ENCODE measurements at regions not wholly inside any gene's neighbourhood (a gene's known extent, or its start where the extent isn't known, plus 50 kb on each side); places are given as distances from the start of the nearest gene placed in this dataset.
"Not testable (repeated sequence)": the region's sequence is repeated elsewhere in the genome, so short reads cannot be mapped to it uniquely, and the experiment has no call there.

- not testable (repeated sequence) for DNase-seq (ENCODE audit: low spot score)
These were observed 1193.5 kb downstream of the TMEM121 start for GRCh38 chr14:106719880-106720279.

DNA sequence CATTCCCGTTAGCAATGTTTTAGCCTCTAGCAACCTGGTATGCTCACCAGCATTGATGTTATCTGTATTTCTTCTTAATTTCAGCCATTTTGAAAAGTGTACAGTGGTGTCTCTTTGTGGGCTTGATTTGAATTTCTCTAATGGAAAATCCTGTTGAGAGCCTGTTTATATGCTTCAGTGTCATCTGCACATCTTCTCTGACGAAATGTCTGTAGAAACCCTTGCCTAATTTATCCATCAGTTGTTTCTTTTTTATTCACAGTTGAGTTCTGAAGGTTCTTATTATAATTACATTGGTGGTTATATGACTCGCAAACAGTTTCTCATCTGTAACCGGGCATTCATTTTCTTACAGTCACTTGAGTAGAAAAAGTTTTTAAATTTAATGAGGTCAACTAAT lies 1195.5 kb downstream of the TMEM121 start:
- not testable (repeated sequence) for DNase-seq (ENCODE audit: low spot score)

DNA sequence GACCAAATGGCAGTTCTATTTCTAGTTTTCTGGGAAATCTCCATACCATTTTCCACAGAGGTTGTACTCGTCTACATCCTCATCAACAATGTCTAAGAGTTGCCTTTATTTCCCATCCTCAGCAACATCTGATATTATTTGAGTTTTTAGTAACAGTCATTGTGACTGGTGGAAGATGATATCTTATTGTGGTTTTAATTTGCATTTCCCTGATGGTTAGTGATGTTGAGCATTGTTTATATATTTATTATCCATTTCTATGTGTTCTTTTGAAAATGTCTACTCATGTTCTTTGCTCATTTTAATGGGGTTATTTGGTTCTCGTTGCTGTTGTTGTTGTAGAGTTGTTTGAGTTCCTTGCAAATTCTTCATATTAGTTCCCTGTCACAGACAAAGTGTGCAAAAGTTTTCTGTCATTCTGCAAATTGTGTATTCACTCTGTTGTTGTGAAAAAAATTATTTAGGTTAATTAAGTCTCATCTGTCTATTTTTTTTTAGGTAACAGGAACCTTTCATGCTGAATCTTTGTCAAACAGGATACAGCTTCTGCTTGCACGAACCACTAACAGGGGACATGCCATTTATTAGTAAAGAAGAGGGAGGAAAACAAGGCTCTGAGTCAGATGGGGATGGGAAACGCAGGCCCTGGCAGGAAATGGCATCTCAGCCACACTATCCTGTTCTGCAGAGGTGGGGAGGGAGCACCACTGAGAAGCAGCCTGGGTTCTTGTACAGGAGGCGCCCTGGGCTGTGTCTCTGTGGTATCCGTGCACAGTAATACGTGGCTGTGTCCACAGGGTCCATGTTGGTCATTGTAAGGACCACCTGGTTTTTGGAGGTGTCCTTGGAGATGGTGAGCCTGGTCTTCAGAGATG lies 1196.7 kb downstream of the TMEM121 start:
- not testable (repeated sequence) for DNase-seq (ENCODE audit: low spot score)

DNA sequence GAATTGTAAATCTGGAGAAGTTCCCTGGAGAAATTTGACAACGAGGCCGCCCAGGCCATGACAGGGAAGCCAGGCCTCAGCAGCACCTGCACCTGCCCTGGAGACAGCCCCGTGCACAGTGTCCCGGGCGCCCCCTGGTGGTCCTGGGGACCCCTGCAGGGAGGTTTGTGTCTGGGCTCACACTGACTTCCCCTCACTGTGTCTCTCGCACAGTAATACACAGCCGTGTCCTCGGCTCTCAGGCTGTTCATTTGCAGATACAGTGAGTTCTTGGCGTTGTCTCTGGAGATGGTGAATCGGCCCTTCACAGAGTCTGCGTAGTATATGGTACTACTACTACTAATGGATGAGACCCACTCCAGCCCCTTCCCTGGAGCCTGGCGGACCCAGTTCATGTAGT lies 1201.6 kb downstream of the TMEM121 start:
- not testable (repeated sequence) for DNase-seq (ENCODE audit: low spot score)

GRCh38 chr14:106728611-106729010 lies 1202.2 kb downstream of the TMEM121 start:
- no peak for DNase-seq (ENCODE audit: low spot score)

DNA sequence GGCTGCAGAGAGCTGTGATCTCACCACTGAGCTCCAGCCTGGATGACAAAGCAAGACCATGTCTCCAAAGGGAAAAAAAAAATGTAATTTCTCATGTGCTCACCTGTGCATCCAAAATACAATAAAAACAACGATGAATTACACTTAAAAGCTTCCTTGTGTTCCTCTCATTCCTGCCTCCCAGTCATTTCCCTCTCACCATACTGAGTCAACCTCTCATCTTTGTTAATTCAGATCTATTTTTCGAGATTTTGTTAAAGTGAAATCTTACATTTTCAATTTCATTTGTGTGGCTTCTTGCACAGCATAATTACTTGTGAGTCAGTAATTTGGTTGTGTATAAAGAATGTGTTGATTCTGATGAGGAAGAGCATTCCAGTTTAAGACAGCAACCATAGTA lies 1203.2 kb downstream of the TMEM121 start:
- no peak for DNase-seq (ENCODE audit: low spot score)

DNA sequence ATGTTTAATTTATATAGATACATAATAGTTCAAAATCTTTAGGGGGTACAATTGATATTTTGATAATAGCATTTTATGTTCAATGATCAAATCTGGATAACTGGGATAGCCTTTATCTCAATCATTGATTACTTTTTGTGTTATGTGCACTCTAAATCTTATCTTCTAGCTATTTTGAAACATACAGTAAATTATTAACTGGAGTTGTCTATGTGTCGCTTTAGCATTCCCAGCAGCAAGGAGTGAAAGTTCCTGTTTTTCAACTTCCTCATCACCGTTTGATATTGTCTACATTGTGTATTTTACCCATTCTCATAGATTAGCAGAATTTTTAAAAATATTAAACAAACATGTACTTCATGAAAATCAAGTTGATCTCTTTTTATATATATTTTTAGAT lies 1207.4 kb downstream of the TMEM121 start:
- DNase-seq (ENCODE audit: low spot score) = no peak

- DNase-seq (ENCODE audit: low spot score) = no peak
These were observed 1210.6 kb downstream of the TMEM121 start for GRCh38 chr14:106737021-106737420.

DNA sequence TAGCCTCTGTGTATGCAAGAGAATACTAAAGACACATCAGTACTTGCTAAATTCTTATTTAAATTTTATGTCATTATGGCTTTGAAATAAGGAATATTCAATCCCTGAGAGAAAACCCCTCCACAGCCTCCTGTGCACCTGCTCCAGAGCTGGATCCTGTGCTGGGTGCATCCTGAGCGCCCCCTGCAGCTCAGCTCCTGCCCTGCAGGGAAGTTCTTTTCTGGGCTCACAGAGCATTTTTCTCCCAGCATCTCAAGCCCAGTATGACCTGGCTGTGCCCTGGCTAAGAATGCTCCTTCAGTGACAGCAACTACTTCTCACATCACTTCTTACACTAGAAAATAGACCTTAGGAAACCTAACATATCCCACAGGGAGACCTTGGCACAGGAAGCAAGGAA lies 1211.7 kb downstream of the TMEM121 start:
- DNase-seq (ENCODE audit: low spot score) = no peak

DNA sequence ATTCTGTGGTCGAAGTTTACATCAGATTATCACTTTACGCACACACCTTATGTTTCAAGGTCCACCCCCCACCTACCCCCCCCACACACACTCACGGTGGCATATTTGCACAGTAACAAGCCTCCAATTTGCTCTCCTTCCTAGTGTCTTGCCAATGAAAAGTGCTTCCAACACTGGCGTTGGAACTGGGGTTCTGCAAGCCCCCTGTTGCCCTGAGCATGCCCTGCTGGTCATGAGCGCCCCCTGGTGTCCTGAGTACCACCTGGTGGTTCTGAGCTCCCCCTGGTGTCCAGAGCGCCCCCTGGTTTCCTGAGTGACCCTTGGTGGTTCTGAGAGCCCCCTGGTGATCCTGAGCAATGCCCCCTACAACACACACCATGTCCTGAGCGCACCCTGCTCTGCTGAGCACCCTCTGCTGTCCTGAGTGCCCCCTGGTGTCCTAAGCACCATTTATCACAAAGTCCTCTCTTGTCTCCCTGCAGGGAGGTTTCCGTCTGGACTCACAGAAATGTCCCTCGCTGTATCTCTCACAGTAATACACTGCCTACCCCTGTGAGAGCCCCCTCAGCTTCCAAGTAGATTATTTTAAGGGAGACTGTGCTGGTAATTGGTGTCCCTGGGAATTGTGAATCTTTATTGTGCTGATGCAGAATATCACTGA lies 1212.3 kb downstream of the TMEM121 start:
- not testable (repeated sequence) for DNase-seq (ENCODE audit: low spot score)

- not testable (repeated sequence) for DNase-seq (ENCODE audit: low spot score)
These were observed 1214.9 kb downstream of the TMEM121 start for GRCh38 chr14:106741086-106741827.

DNA sequence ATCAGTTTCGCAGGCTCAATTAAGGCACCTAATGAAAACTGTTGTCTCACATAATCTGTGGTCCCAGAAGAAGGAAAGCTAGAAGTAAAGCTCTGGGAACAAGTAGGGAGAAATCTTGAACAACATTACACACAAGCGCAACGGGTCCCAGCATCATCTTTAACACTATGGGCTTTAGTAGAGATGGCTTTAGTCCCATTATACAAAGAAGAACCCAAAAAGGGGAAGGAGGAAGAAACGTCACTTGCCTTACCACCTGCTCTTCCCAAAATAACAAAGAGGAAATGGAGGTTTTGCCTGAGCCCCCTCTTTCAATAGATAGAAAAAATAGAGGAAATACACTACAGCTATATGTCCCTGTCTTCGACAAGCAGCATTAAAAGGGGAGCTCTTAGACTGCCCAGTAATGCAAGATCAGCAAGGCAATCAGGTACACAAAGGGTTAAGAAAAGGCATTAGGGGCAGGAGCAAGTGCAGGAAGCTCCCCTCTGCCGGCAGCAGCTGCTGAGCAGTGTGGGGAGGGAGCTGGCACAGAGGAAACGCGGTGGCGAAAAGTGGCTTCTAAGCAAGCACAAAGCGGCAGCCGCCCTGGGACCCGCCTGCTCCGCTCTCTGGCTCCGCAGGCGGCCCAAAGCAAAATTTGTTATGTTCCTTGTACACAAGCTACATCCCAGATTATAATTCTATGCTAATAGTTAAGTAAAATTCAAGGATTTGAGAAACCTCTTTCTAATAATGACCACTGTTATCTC lies 1218.8 kb downstream of the TMEM121 start:
- DNase-seq (ENCODE audit: low spot score) = not testable (repeated sequence)

- not testable (repeated sequence) for DNase-seq (ENCODE audit: low spot score)
These were observed 1223.7 kb downstream of the TMEM121 start for GRCh38 chr14:106750089-106750488.

- DNase-seq (ENCODE audit: low spot score) = not testable (repeated sequence)
These were observed 1227.4 kb downstream of the TMEM121 start for GRCh38 chr14:106753751-106754150.

GRCh38 chr14:106757444-106757843 lies 1231.1 kb downstream of the TMEM121 start:
- not testable (repeated sequence) for DNase-seq (ENCODE audit: low spot score)

DNA sequence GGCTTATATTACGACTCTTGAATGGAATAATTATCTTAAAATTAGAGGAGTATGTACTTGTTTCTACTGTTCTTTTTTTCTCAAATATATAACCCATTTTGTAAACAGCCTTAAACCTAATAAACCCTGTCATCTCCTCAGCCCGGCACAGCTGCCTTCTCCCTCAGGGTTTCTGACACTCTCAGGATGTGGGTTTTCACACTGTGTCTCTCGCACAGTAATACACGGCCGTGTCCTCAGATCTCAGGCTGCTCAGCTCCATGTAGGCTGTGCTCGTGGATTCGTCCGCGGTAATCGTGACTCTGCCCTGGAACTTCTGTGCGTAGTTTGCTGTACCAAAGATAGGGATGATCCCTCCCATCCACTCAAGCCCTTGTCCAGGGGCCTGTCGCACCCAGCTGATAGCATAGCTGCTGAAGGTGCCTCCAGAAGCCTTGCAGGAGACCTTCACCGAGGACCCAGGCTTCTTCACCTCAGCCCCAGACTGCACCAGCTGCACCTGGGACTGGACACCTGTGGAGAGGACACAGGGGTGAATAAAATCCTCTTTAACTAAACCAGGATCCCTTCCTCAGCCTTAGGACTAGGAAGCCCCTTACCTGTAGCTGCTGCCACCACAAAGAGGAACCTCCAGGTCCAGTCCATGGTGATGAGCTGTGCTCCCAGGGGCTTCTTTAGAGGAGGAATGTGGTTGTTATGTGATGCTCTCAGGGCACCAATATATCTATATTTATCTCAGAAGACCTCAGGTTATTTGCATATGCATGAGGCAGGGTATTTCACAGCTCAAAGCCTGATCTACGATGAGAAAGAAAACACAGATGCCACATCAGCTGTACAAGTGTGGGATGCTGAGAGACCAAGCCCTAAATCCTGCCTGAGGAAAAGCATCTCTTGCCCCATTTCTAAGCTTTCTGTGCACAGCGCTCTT lies 1235.8 kb downstream of the TMEM121 start:
- DNase-seq (ENCODE audit: low spot score) = not testable (repeated sequence)

DNA sequence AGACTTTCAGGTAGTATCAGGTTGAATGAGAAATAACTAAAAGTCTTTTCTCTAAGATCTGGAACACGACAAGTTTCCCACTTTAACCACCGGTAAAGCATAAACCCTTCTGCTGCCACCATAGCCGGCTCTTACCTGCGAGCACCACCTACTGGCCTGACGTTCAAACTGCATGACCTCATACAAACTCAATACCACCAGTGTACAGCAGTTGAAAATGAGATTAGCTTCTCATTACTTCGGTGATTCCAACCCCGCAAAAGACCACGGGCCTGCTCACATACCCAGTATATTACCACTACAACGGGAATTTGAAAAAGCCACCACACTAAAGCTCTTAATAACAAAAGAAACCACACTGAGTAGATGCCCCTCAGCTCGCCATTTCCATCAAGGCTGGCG lies 1238.6 kb downstream of the TMEM121 start:
- not testable (repeated sequence) for DNase-seq (ENCODE audit: low spot score)

DNA sequence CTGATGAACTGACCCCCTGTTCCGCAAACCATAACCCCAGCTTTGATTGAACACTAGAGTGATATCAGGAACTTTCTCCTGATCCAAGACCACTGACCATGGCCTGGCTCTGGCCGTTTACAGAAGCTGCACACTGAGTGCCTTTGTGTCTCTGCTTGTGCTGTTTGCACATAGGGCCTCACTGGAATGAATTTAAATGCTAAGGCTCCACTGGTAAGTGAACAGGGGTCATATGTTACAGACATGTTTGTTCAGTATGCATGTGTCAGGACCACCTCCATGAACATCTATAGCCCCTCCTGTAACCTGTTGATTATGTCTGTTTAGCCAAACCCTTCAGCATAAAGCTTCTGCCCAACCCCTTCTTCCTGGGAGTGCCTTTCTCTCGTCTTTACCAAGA lies 1239.8 kb downstream of the TMEM121 start:
- DNase-seq (ENCODE audit: low spot score) = no peak

DNA sequence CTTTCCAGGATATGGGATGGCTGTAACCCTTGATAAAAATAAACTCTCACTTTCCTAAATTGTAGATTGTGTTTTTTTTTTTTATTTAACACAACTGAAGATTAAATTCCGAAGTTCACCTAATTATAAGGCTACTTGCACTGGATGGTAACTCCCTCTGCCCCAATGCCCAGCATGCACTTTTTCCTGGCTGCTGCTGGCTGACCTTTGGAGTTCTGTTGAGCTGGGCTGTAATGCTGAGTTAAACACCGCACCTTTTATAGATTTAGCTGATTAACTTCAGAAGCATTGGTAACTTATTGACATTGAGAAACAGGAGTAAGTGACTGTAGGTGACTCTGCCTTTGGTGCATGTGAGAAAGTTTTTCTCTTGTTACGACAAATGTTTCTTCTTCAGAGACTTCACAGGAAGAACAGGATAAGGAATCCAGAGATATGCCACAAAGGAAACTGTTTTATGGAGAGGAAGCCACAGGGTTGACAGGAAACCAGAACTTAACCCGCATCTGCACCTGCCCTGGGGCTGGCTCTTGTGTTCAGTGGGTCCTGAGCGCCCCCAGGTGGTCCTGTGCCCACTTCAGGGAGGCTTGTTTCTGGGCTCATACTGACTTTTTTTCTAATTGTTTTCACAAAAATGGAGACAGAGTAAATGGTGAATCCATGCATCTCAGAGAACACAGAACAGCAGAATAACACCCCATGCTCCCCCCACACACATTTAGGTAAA lies 1240.3 kb downstream of the TMEM121 start:
- DNase-seq (ENCODE audit: low spot score) = not testable (repeated sequence)

Data from mesenteric fat pad (tissue), 1 donor.